Psoas muscle (tissue), 7 donors: ENCODE measurements at regions not wholly inside any gene's neighbourhood (a gene's known extent, or its start where the extent isn't known, plus 50 kb on each side); places are given as distances from the start of the nearest gene placed in this dataset.

ENCODE experiments used
- ATAC-seq, 4 donors: fragments of 200-7000 bp; cut with Tn5 transposase; one replicate each; pipeline ENCODE4 v1.9.1; 2020; ENCODE audit warnings: moderate library complexity in 3 of 4, mild to moderate bottlenecking in 2 of 4
- DNase-seq, 2 donors: peaks; one replicate each; pipeline ENCODE4 v3.0.0-alpha.2; 2020
- H3K27ac ChIP-seq: fragments of 200-600 bp; one replicate; pipeline ENCODE4 v1.8.0; 2022
- H3K27me3 ChIP-seq, 3 donors: fragments of 200-600 bp in 1 of 3; one replicate each; pipeline versions ENCODE4 v1.6.1 to v1.8.0; 2013 to 2022; ENCODE audit warnings: low read length in 2 of 3, mild to moderate bottlenecking in 2 of 3, moderate library complexity in 1 of 3; ENCODE audit not compliant: insufficient read depth in 3 of 3
- H3K36me3 ChIP-seq, 2 donors: fragments of 200-600 bp in 1 of 2; one replicate each; pipeline versions ENCODE4 v1.6.1 to v1.8.0; 2013 to 2022; ENCODE audit warnings: low read depth in 1 of 2, mild to moderate bottlenecking in 1 of 2, moderate library complexity in 1 of 2; ENCODE audit not compliant: insufficient read depth in 1 of 2
- H3K4me1 ChIP-seq: fragments of 200-600 bp; one replicate; pipeline ENCODE4 v1.8.0; 2022
- H3K4me3 ChIP-seq: fragments of 200-600 bp; one replicate; pipeline ENCODE4 v1.8.0; 2022; ENCODE audit warnings: mild to moderate bottlenecking
- H3K9me3 ChIP-seq: fragments of 200-600 bp; one replicate; pipeline ENCODE4 v1.8.0; 2022
- CTCF ChIP-seq: fragments of 200-600 bp; IDR thresholded peaks from one replicate; pipeline ENCODE4 v1.8.0; 2022; ENCODE audit warnings: antibody characterized with exemption
- WGBS, 3 donors: extraction: QIAGEN DNeasy Blood & Tissue Kit; methylation state at CpG; one replicate each; pipeline versions ENCODE4 v1.1.6 to v1.1.7; 2013; 5-methylcytosine and 5-hydroxymethylcytosine counted together
- intact Hi-C, 2 donors: fragments of 100-400 bp; cut with DNase I; formaldehyde crosslinking; loops; one replicate each; pipeline versions ENCODE4 v1.11.0 to v1.14.2; 2022
- donor health status: healthy with polysubstance abuse.
- donor health status: DM: no; HTN: no; CAD: no; lungs with moderate emphysema.
- donor health status: Bipolar disorder and iron deficiency.
- donor health status: healthy.
- donor health status: DM: yes; HTN: yes; CAD: no.
- donor health status: DM: no; HTN: no; CAD: no.
- donor health status: DM: yes; HTN: yes; CAD: no.

GRCh38 chr6:81865712-81866111, 113.2 kb upstream of the TENT5A start:
- Histone ChIP-seq H3K36me3 (no peaks in the 10 kb centered on the region), H3K27ac (no peak overlapping the region), H3K27me3 (no peaks in the 10 kb centered on the region), H3K4me3 (no peak overlapping the region), H3K4me1 (no peaks in the 10 kb centered on the region), H3K9me3 (no peaks in the 10 kb centered on the region)
- TF ChIP-seq CTCF, result no peak
- ATAC-seq (no peak), DNase-seq (no peak)
- intact Hi-C loops, result no loop called here
- 74 to 84% (median 75%) methylated on average over 3 of the region's 3 CpGs for WGBS, 3 donors

- H3K9me3 ChIP-seq, result no peaks in the 10 kb centered on the region
- WGBS, 3 donors, result 93 to 95% (median 94%) methylated on average over 2 of the region's 2 CpGs
- intact Hi-C loops, result no loop called here
- no peak overlapping the region for H3K27ac ChIP-seq
- no peaks in the 10 kb centered on the region for H3K27me3 ChIP-seq
- no peak overlapping the region for H3K4me3 ChIP-seq
- H3K4me1 ChIP-seq, result no peaks in the 10 kb centered on the region
- no peak for TF ChIP-seq CTCF
- DNase-seq (no peak), ATAC-seq (no peak)
- no peaks in the 10 kb centered on the region for H3K36me3 ChIP-seq
Observed at GRCh38 chr6:81864124-81864523, 111.6 kb upstream of the TENT5A start.

DNA sequence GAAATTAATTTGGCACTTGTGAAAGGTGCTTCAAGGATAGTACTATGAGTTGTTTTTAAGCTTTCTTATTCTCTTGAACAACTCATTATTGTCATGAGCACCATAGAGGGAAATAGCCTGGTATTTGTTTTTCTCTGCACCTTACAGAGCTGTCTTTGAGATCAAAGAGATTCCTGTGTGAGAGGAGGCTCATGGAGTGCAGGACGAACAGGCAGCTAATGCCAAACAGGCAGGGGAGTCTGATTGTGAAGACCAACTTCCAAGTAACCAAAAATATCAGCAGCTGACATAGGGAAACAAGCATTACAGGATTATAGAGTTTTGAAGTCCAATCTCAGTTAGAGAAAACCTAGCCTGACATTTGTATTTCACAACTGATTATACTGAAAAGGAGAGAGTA, 110.6 kb upstream of the TENT5A start:
- DNase-seq (no peak), ATAC-seq (no peak)
- Histone ChIP-seq H3K27ac (no peak overlapping the region), H3K36me3 (no peaks in the 10 kb centered on the region), H3K4me1 (no peaks in the 10 kb centered on the region), H3K27me3 (no peaks in the 10 kb centered on the region), H3K9me3 (no peaks in the 10 kb centered on the region), H3K4me3 (no peak overlapping the region)
- intact Hi-C loops, result no loop called here
- 11 to 33% (median 21%) methylated on average over 1 of the region's 1 CpG for WGBS, 3 donors
- no peak for TF ChIP-seq CTCF

DNA sequence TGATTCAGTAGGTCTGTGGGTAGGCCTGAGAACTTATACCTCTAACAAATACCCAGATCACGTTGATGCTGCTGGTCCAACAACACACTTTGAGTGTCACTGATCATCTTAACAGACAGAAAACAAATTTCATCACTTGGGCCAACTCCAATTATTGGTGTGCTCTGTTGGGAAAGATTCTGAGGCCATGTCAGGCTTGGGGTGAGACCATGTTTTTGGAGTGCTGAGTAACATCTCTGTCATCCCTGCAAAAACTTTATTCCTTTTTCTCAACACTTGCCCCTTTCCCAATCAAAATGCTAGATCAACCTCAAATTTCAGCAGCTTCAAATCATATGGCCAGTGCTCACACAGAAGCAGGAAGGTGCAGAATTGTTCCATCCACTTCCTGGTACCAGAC, 108.8 kb upstream of the TENT5A start:
- Histone ChIP-seq H3K9me3 (no peaks in the 10 kb centered on the region), H3K36me3 (no peaks in the 10 kb centered on the region), H3K4me1 (no peaks in the 10 kb centered on the region), H3K27ac (no peak overlapping the region), H3K4me3 (no peak overlapping the region), H3K27me3 (no peaks in the 10 kb centered on the region)
- no peak for TF ChIP-seq CTCF
- intact Hi-C loops, result no loop called here
- 70 to 83% (median 79%) methylated on average over 1 of the region's 1 CpG for WGBS, 3 donors
- ATAC-seq, result no peak
- no peak for DNase-seq

GRCh38 chr6:81859884-81860283, 107.4 kb upstream of the TENT5A start:
- WGBS, 3 donors, result 63 to 72% (median 69%) methylated on average over 3 of the region's 3 CpGs
- DNase-seq, result no peak
- intact Hi-C loops, result no loop called here

More at GRCh38 chr6:81859884-81860283, 107.4 kb upstream of the TENT5A start:
- H3K27me3 ChIP-seq, result no peaks in the 10 kb centered on the region
- H3K27ac ChIP-seq, result no peak overlapping the region
- ATAC-seq, result no peak
- H3K9me3 ChIP-seq, result no peaks in the 10 kb centered on the region
- no peak overlapping the region for H3K4me3 ChIP-seq
- TF ChIP-seq CTCF, result no peak
- H3K36me3 ChIP-seq, result no peaks in the 10 kb centered on the region
- H3K4me1 ChIP-seq, result no peaks in the 10 kb centered on the region
